Panc1 (cell line): ENCODE measurements at regions not wholly inside any gene's neighbourhood (a gene's known extent, or its start where the extent isn't known, plus 50 kb on each side); places are given as distances from the start of the nearest gene placed in this dataset.

Source experiments
- ATAC-seq: fragments of 200-7000 bp; cut with Tn5 transposase; 2 replicates; pipeline ENCODE4 v1.9.1; 2020; ENCODE audit warnings: mild to moderate bottlenecking, moderate library complexity
- BruUV-seq: library from RNA; stranded (reverse); fragments of 400-500 nt; replicated peaks from 2 replicates; lab custom pipeline; 2021; lab: Mats Ljungman, UMichigan
- CTCF ChIA-PET: fragments of 300-600 bp; sonication (Branson Sonifier 250); formaldehyde crosslinking; loops from one replicate; lab custom pipeline; 2022; ENCODE audit warnings: antibody characterized with exemption; lab: Charles Lee
- POLR2A ChIA-PET: fragments of 300-600 bp; sonication (Branson Sonifier 250); formaldehyde crosslinking; loops from one replicate; lab custom pipeline; 2022; ENCODE audit warnings: antibody characterized with exemption; lab: Charles Lee
- DNase-seq: peaks from one replicate; pipeline ENCODE4 v3.0.0-alpha.2; 2010; ENCODE audit warnings: low read depth, low spot score
- H3K27ac ChIP-seq: 2 replicates; pipeline ENCODE4 v1.5.1; 2011; ENCODE audit warnings: mild to moderate bottlenecking, low read length, inconsistent platforms
- H3K27me3 ChIP-seq: fragments of 200-500 bp; sonication (Bioruptor generic); 2 replicates; pipeline ENCODE4 v1.6.0; 2014; ENCODE audit warnings: low read length, inconsistent platforms; ENCODE audit not compliant: control insufficient read depth, insufficient read depth
- H3K36me3 ChIP-seq: fragments of 200-500 bp; sonication (Bioruptor generic); 2 replicates; pipeline ENCODE4 v1.5.1; 2014; ENCODE audit warnings: inconsistent platforms, mild to moderate bottlenecking, low read length, moderate library complexity; ENCODE audit not compliant: control insufficient read depth, insufficient read depth
- H3K4me1 ChIP-seq: 2 replicates; pipeline ENCODE4 v1.5.1; 2011; ENCODE audit warnings: inconsistent platforms, mild to moderate bottlenecking, low read length, moderate library complexity; ENCODE audit not compliant: control insufficient read depth, insufficient read depth
- H3K4me3 ChIP-seq, 2 experiments: 2 replicates each; pipeline ENCODE4 v1.5.1; 2011 to 2012; ENCODE audit warnings: low read depth in 2 of 2, low read length in 2 of 2, mild to moderate bottlenecking in 2 of 2, inconsistent platforms in 1 of 2, moderate library complexity in 1 of 2
- H3K9me3 ChIP-seq: fragments of 200-500 bp; sonication (Bioruptor generic); 2 replicates; pipeline ENCODE4 v1.5.1; 2014; ENCODE audit warnings: low read depth, mild to moderate bottlenecking, inconsistent platforms, low read length, moderate library complexity; ENCODE audit not compliant: control insufficient read depth, insufficient read depth
- POLR2AphosphoS5 ChIP-seq: IDR thresholded peaks from 2 replicates; pipeline ENCODE4 v1.6.1; 2012; ENCODE audit warnings: mild to moderate bottlenecking, low read depth, low read length, moderate library complexity
- REST ChIP-seq, 2 experiments: IDR thresholded peaks; 2 replicates each; pipeline ENCODE4 v1.6.1; 2011 to 2012; ENCODE audit warnings: low read depth in 2 of 2, control low read depth in 1 of 2, low read length in 1 of 2, mild to moderate bottlenecking in 1 of 2, moderate library complexity in 1 of 2; ENCODE audit not compliant: insufficient read depth in 1 of 2
- SIN3A ChIP-seq: IDR thresholded peaks from 2 replicates; pipeline ENCODE4 v1.6.1; 2012; ENCODE audit warnings: low read depth, mild to moderate bottlenecking, low read length, moderate library complexity, borderline replicate concordance; ENCODE audit not compliant: insufficient read depth
- in situ Hi-C: cut with HindIII; loops from 2 replicates; pipeline ENCODE4 v1.10.0; 2016; ENCODE audit warnings: low sequenced_read_pairs, low pct_unique_long_range_greater_than_20kb
- intact Hi-C: fragments of 100-400 bp; cut with micrococcal nuclease; formaldehyde crosslinking; loops from one replicate; pipeline ENCODE4 v1.10.0; 2022; ENCODE audit not compliant: unreplicated experiment
- TF ChIP-seq, protein P1 (sequence below): fragments of 450-650 bp; IDR thresholded peaks from 2 replicates; pipeline ENCODE4 v1.5.1; 2017; ENCODE audit warnings: mild to moderate bottlenecking

DNA sequence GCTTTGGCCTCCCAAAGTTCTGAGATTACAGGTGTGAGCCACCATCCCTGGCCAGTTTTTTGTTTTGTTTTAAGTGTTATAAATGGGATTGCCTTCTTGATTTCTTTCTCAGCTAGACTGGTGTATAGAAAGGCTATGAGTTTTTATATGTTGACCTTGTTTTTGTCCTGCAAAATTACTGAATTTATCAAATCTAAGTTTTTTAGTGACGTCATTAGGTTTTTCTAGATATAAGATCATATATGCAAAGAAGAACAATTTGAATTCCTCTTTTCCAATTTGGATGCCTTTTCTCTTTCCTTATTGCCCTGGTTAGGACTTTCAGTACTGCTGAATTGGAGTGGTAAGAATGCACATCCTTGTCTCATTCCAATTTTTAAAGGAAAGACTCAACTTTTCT, 81.3 kb upstream of the MOCS1 start:
- Histone ChIP-seq H3K36me3 (no peaks in the 10 kb centered on the region), H3K4me3 (no peak overlapping the region), H3K27me3 (no peaks in the 10 kb centered on the region), H3K9me3 (no peaks in the 10 kb centered on the region), H3K4me1 (no peaks in the 10 kb centered on the region), H3K27ac (no peak overlapping the region)
- DNase-seq (no peak), ATAC-seq (no peak)
- ChIA-PET CTCF (no interaction called here), POLR2A (no interaction called here)
- intact Hi-C loops, result no loop called here
- no peak for TF ChIP-seq REST (IDR thresholded peaks at IDR 0.05; ENCODE audit: insufficient read depth in 1 of 2, low read depth in 2 of 2, low read length in 1 of 2)
- TF ChIP-seq SIN3A, result no peak
- TF ChIP-seq POLR2AphosphoS5, result no peak
- no TSS peak for BruUV-seq
- in situ Hi-C loops, result no loop called here

- intact Hi-C loops, result no loop called here
- TF ChIP-seq, protein P1, sequence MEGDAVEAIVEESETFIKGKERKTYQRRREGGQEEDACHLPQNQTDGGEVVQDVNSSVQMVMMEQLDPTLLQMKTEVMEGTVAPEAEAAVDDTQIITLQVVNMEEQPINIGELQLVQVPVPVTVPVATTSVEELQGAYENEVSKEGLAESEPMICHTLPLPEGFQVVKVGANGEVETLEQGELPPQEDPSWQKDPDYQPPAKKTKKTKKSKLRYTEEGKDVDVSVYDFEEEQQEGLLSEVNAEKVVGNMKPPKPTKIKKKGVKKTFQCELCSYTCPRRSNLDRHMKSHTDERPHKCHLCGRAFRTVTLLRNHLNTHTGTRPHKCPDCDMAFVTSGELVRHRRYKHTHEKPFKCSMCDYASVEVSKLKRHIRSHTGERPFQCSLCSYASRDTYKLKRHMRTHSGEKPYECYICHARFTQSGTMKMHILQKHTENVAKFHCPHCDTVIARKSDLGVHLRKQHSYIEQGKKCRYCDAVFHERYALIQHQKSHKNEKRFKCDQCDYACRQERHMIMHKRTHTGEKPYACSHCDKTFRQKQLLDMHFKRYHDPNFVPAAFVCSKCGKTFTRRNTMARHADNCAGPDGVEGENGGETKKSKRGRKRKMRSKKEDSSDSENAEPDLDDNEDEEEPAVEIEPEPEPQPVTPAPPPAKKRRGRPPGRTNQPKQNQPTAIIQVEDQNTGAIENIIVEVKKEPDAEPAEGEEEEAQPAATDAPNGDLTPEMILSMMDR, result no peak
- ATAC-seq, result no peak
These were observed 77.6 kb upstream of the MOCS1 start for GRCh38 chr6:40011844-40012243.

GRCh38 chr6:40000964-40001515, 66.8 kb upstream of the MOCS1 start:
- Histone ChIP-seq H3K4me1 (no peaks in the 10 kb centered on the region), H3K27ac (no peak overlapping the region), H3K27me3 (no peaks in the 10 kb centered on the region), H3K9me3 (peaks cover 8% of the 10 kb centered on the region; the same call in 1 of the 2 replicates), H3K36me3 (no peaks in the 10 kb centered on the region), H3K4me3 (no peak overlapping the region)
- ChIA-PET CTCF (no interaction called here), POLR2A (no interaction called here)
- no peak for DNase-seq
- in situ Hi-C loops, result no loop called here
- no peak for ATAC-seq
- TF ChIP-seq SIN3A (no peak), REST (IDR thresholded peaks at IDR 0.05; ENCODE audit: insufficient read depth in 1 of 2, low read depth in 2 of 2, low read length in 1 of 2) (no peak)
- TF ChIP-seq, protein P1, result no peak
- BruUV-seq, result no TSS peak
- intact Hi-C loops, result no loop called here

More at GRCh38 chr6:40011844-40012243, 77.6 kb upstream of the MOCS1 start:
- Histone ChIP-seq H3K27me3 (no peaks in the 10 kb centered on the region), H3K4me1 (no peaks in the 10 kb centered on the region), H3K9me3 (no peaks in the 10 kb centered on the region), H3K27ac (no peak overlapping the region), H3K4me3 (no peak overlapping the region), H3K36me3 (no peaks in the 10 kb centered on the region)
- BruUV-seq, result no TSS peak
- DNase-seq, result no peak
- in situ Hi-C loops, result no loop called here
- ChIA-PET POLR2A (no interaction called here), CTCF (no interaction called here)
